Small intestine (tissue), 7 donors: ENCODE measurements at regions not wholly inside any gene's neighbourhood (a gene's known extent, or its start where the extent isn't known, plus 50 kb on each side); places are given as distances from the start of the nearest gene placed in this dataset.

Experiments
- DNase-seq, 2 donors: peaks; one replicate each; pipeline versions ENCODE4 v3.0.0 to v3.0.0-alpha.2; 2013
- FAIRE-seq: peaks from 2 replicates; lab custom pipeline; 2012; peaks lifted over from hg19 to GRCh38; lab: Jason Lieb, UNC
- H3K27ac ChIP-seq, 3 donors: one replicate each; pipeline ENCODE4 v1.5.1; 2013; ENCODE audit warnings: low read length in 2 of 3, mild to moderate bottlenecking in 2 of 3, control low read depth in 1 of 3, inconsistent platforms in 1 of 3, low read depth in 1 of 3, moderate library complexity in 1 of 3
- H3K27me3 ChIP-seq, 3 donors: one replicate each; pipeline ENCODE4 v1.6.1; 2013; ENCODE audit warnings: low read length in 3 of 3, inconsistent platforms in 1 of 3; ENCODE audit not compliant: control insufficient read depth in 3 of 3, insufficient read depth in 3 of 3
- H3K36me3 ChIP-seq, 3 donors: one replicate each; pipeline ENCODE4 v1.6.1; 2013; ENCODE audit warnings: low read length in 3 of 3, inconsistent platforms in 1 of 3, low read depth in 1 of 3, mild to moderate bottlenecking in 1 of 3, moderate library complexity in 1 of 3; ENCODE audit not compliant: control insufficient read depth in 3 of 3, insufficient read depth in 2 of 3
- H3K4me1 ChIP-seq, 3 donors: one replicate each; pipeline ENCODE4 v1.6.1; 2013; ENCODE audit warnings: low read length in 2 of 3, inconsistent platforms in 1 of 3, low read depth in 1 of 3, mild to moderate bottlenecking in 1 of 3, moderate library complexity in 1 of 3; ENCODE audit not compliant: control insufficient read depth in 3 of 3, insufficient read depth in 2 of 3
- H3K4me3 ChIP-seq, 3 donors: one replicate each; pipeline ENCODE4 v1.5.1; 2013; ENCODE audit warnings: low read length in 3 of 3, control low read depth in 1 of 3, inconsistent platforms in 1 of 3, low read depth in 1 of 3, mild to moderate bottlenecking in 1 of 3, moderate library complexity in 1 of 3
- H3K9me3 ChIP-seq, 2 donors: one replicate each; pipeline ENCODE4 v1.6.1; 2013; ENCODE audit warnings: low read depth in 1 of 2, low read length in 1 of 2; ENCODE audit not compliant: control insufficient read depth in 2 of 2, insufficient read depth in 1 of 2
- WGBS, 3 donors: extraction: QIAGEN DNeasy Blood & Tissue Kit; methylation state at CpG; one replicate each; pipeline ENCODE4 v1.1.7; 2013; 5-methylcytosine and 5-hydroxymethylcytosine counted together
- donor health status: healthy with polysubstance abuse.
- donor health status: control.
- donor health status: control.
- donor health status: Bipolar disorder and iron deficiency.
- donor health status: healthy.

- no peak overlapping the region for H3K27ac ChIP-seq
- H3K27me3 ChIP-seq: peaks cover 0 to 4% (median 0%) of the 10 kb centered on the region in 3 donors
- no peak for FAIRE-seq
- DNase-seq: no peak
- WGBS, 3 donors: 81 to 87% (median 85%) methylated on average over 11 of the region's 11 CpGs
- H3K9me3 ChIP-seq: no peaks in the 10 kb centered on the region
- no peak overlapping the region for H3K4me3 ChIP-seq
- H3K36me3 ChIP-seq: no peaks in the 10 kb centered on the region
- no peaks in the 10 kb centered on the region for H3K4me1 ChIP-seq
These were observed 420.5 kb downstream of the TCERG1L start for GRCh38 chr10:130891066-130891465.

- Histone ChIP-seq H3K36me3 (no peaks in the 10 kb centered on the region), H3K27ac (no peak overlapping the region), H3K4me3 (no peak overlapping the region), H3K9me3 (no peaks in the 10 kb centered on the region), H3K4me1 (no peaks in the 10 kb centered on the region), H3K27me3 (peaks cover 0 to 4% (median 0%) of the 10 kb centered on the region in 3 donors)
- WGBS, 3 donors: 44 to 58% (median 45%) methylated on average over 7 of the region's 7 CpGs
- FAIRE-seq (no peak), DNase-seq (no peak)
These were observed 417.1 kb downstream of the TCERG1L start for GRCh38 chr10:130894471-130894870.

- H3K4me3 ChIP-seq: no peak overlapping the region
These were observed 416.4 kb downstream of the TCERG1L start for GRCh38 chr10:130895161-130895560.

GRCh38 chr10:130897815-130898214 lies 413.7 kb downstream of the TCERG1L start:
- H3K4me1 ChIP-seq: no peaks in the 10 kb centered on the region
- no peaks in the 10 kb centered on the region for H3K9me3 ChIP-seq
- no peaks in the 10 kb centered on the region for H3K36me3 ChIP-seq
- H3K27me3 ChIP-seq: peaks cover 0 to 4% (median 0%) of the 10 kb centered on the region in 3 donors
- WGBS, 3 donors: 64 to 77% (median 73%) methylated on average over 5 of the region's 5 CpGs
- no peak for DNase-seq
- FAIRE-seq: no peak
- H3K4me3 ChIP-seq: no peak overlapping the region
- H3K27ac ChIP-seq: no peak overlapping the region

More at GRCh38 chr10:130895161-130895560, 416.4 kb downstream of the TCERG1L start:
- no peaks in the 10 kb centered on the region for H3K36me3 ChIP-seq
- FAIRE-seq (no peak), DNase-seq (no peak)
- 53 to 64% (median 57%) methylated on average over 3 of the region's 3 CpGs for WGBS, 3 donors
- H3K27ac ChIP-seq: no peak overlapping the region
- H3K4me1 ChIP-seq: no peaks in the 10 kb centered on the region
- H3K9me3 ChIP-seq: no peaks in the 10 kb centered on the region
- H3K27me3 ChIP-seq: peaks cover 0 to 4% (median 0%) of the 10 kb centered on the region in 3 donors

GRCh38 chr10:130898381-130898780 lies 413.1 kb downstream of the TCERG1L start:
- H3K27ac ChIP-seq: no peak overlapping the region
- no peak for DNase-seq
- H3K36me3 ChIP-seq: no peaks in the 10 kb centered on the region

GRCh38 chr10:130899856-130900255 lies 411.7 kb downstream of the TCERG1L start:
- Histone ChIP-seq H3K27me3 (peaks cover 0 to 4% (median 0%) of the 10 kb centered on the region in 3 donors), H3K4me3 (no peak overlapping the region), H3K27ac (no peak overlapping the region), H3K9me3 (no peaks in the 10 kb centered on the region), H3K36me3 (no peaks in the 10 kb centered on the region), H3K4me1 (no peaks in the 10 kb centered on the region)
- DNase-seq: no peak
- FAIRE-seq: no peak
- WGBS, 3 donors: 90 to 91% (median 91%) methylated on average over 12 of the region's 12 CpGs

More at GRCh38 chr10:130898381-130898780, 413.1 kb downstream of the TCERG1L start:
- no peaks in the 10 kb centered on the region for H3K4me1 ChIP-seq
- H3K9me3 ChIP-seq: no peaks in the 10 kb centered on the region
- FAIRE-seq: no peak
- H3K4me3 ChIP-seq: no peak overlapping the region
- WGBS, 3 donors: 60 to 74% (median 64%) methylated on average over 6 of the region's 6 CpGs
- peaks cover 0 to 4% (median 0%) of the 10 kb centered on the region in 3 donors for H3K27me3 ChIP-seq

GRCh38 chr10:130900441-130901160 lies 410.9 kb downstream of the TCERG1L start:
- Histone ChIP-seq H3K4me3 (no peak overlapping the region), H3K27me3 (peaks cover 0 to 4% (median 0%) of the 10 kb centered on the region in 3 donors), H3K36me3 (no peaks in the 10 kb centered on the region), H3K9me3 (no peaks in the 10 kb centered on the region), H3K27ac (no peak overlapping the region), H3K4me1 (no peaks in the 10 kb centered on the region)
- DNase-seq (no peak), FAIRE-seq (no peak)
- WGBS, 3 donors: 81 to 86% (median 82%) methylated on average over 14 of the region's 14 CpGs

- H3K27me3 ChIP-seq: no peaks in the 10 kb centered on the region
- H3K4me3 ChIP-seq: no peak overlapping the region
- DNase-seq (no peak), FAIRE-seq (no peak)
- H3K4me1 ChIP-seq: no peaks in the 10 kb centered on the region
- H3K27ac ChIP-seq: no peak overlapping the region
- no peaks in the 10 kb centered on the region for H3K9me3 ChIP-seq
- no peaks in the 10 kb centered on the region for H3K36me3 ChIP-seq
- 72 to 73% (median 72%) methylated on average over 15 of the region's 15 CpGs for WGBS, 3 donors
These were observed 410.0 kb downstream of the TCERG1L start for GRCh38 chr10:130901311-130902165.
